HCT116 (cell line): ENCODE measurements at regions not wholly inside any gene's neighbourhood (a gene's known extent, or its start where the extent isn't known, plus 50 kb on each side); places are given as distances from the start of the nearest gene placed in this dataset.

ENCODE experiments used
- ATAC-seq: fragments of 200-7000 bp; cut with Tn5 transposase; 2 replicates; pipeline ENCODE4 v1.9.1; 2020; ENCODE audit warnings: mild to moderate bottlenecking, moderate library complexity
- BruUV-seq: library from RNA; stranded (reverse); fragments of 400-500 nt; replicated peaks from 2 replicates; lab custom pipeline; 2021; lab: Mats Ljungman, UMichigan
- CTCF ChIA-PET: fragments of 300-600 bp; sonication (Branson Sonifier 250); formaldehyde crosslinking; loops from one replicate; lab custom pipeline; 2021; ENCODE audit warnings: antibody characterized with exemption; lab: Charles Lee
- POLR2A ChIA-PET: fragments of 300-600, 350-600 bp; sonication (Branson Sonifier 250); formaldehyde crosslinking; loops from one replicate; lab custom pipeline; 2021; ENCODE audit warnings: antibody characterized with exemption; lab: Charles Lee
- RAD21 ChIA-PET, 2 experiments: fragments of 300-600 bp; sonication (Branson Sonifier 250); formaldehyde crosslinking; loops; one replicate each; lab custom pipeline; 2023; ENCODE audit warnings: low total read pairs in 2 of 2; ENCODE audit not compliant: uncharacterized antibody in 2 of 2, unreplicated experiment in 2 of 2, low non-redundant PET in 1 of 2; lab: Charles Lee
- DNase-seq: peaks from one replicate; pipeline ENCODE4 v3.0.0-alpha.2; 2010; ENCODE audit warnings: low read depth, low spot score
- H2AFZ ChIP-seq: fragments of 200-600 bp; shearing (Covaris generic), sonication (generic); 2 replicates; pipeline ENCODE4 v1.6.1; 2017; ENCODE audit warnings: low read depth, mixed run types, mixed read lengths, antibody characterized with exemption, low read length; ENCODE audit not compliant: poor library complexity, severe bottlenecking
- H3K27ac ChIP-seq: 2 replicates; pipeline ENCODE4 v1.5.1; 2012; ENCODE audit warnings: low read depth, low read length
- H3K27me3 ChIP-seq: fragments of 200-600 bp; sonication (generic); 2 replicates; pipeline ENCODE4 v1.6.1; 2016; ENCODE audit warnings: mixed run types, low read length, mixed read lengths; ENCODE audit not compliant: insufficient read depth
- H3K36me3 ChIP-seq, 2 experiments: fragments of 200-500 bp in 1 of 2; fragments of 200-600 bp in 1 of 2; sonication (Bioruptor generic) in 1 of 2; sonication (generic) in 1 of 2; 2 replicates each; pipeline versions ENCODE4 v1.5.1 to v1.6.1; 2014 to 2016; ENCODE audit warnings: low read length in 2 of 2, inconsistent platforms in 1 of 2, mixed read lengths in 1 of 2, mixed run types in 1 of 2; ENCODE audit not compliant: insufficient read depth in 2 of 2, control insufficient read depth in 1 of 2
- H3K4me1 ChIP-seq, 2 experiments: fragments of 200-600 bp in 1 of 2; sonication (generic) in 1 of 2; 2 replicates each; pipeline versions ENCODE4 v1.5.1 to v1.6.1; 2012 to 2017; ENCODE audit warnings: low read length in 2 of 2, inconsistent platforms in 1 of 2, mild to moderate bottlenecking in 1 of 2, mixed read lengths in 1 of 2, mixed run types in 1 of 2, moderate library complexity in 1 of 2; ENCODE audit not compliant: insufficient read depth in 2 of 2, control insufficient read depth in 1 of 2
- H3K4me2 ChIP-seq: fragments of 200-600 bp; sonication (generic); 2 replicates; pipeline ENCODE4 v1.6.1; 2017; ENCODE audit warnings: mixed run types, low read length, mixed read lengths
- H3K4me3 ChIP-seq, 2 experiments: fragments of 200-600 bp in 1 of 2; sonication (generic) in 1 of 2; replicated peaks in 1 of 2; 2 replicates each; pipeline ENCODE4 v1.5.1; 2011 to 2016; ENCODE audit warnings: low read length in 2 of 2, control low read depth in 1 of 2, low read depth in 1 of 2, mild to moderate bottlenecking in 1 of 2, mixed read lengths in 1 of 2, mixed run types in 1 of 2
- H3K79me2 ChIP-seq: fragments of 200-600 bp; sonication (generic); 2 replicates; pipeline ENCODE4 v1.6.1; 2017; ENCODE audit warnings: mild to moderate bottlenecking, mixed run types, low read length, moderate library complexity, mixed read lengths; ENCODE audit not compliant: insufficient read depth
- H3K9ac ChIP-seq: fragments of 200-600 bp; sonication (generic); 2 replicates; pipeline ENCODE4 v1.6.1; 2016; ENCODE audit warnings: low read length, mixed read lengths
- H3K9me2 ChIP-seq: fragments of 200-600 bp; sonication (generic), shearing (Covaris generic); 2 replicates; pipeline ENCODE4 v1.6.1; 2017; ENCODE audit warnings: mixed run types, mild to moderate bottlenecking, moderate library complexity; ENCODE audit not compliant: insufficient read depth
- H3K9me3 ChIP-seq, 2 experiments: fragments of 200-500 bp in 1 of 2; fragments of 200-600 bp in 1 of 2; sonication (Bioruptor generic) in 1 of 2; sonication (generic) in 1 of 2; 2 replicates each; pipeline ENCODE4 v1.6.1; 2014 to 2017; ENCODE audit warnings: low read length in 2 of 2, mixed read lengths in 2 of 2, inconsistent platforms in 1 of 2, low read depth in 1 of 2, mild to moderate bottlenecking in 1 of 2, mixed run types in 1 of 2, moderate library complexity in 1 of 2; ENCODE audit not compliant: control insufficient read depth in 1 of 2, insufficient read depth in 1 of 2
- H4K20me1 ChIP-seq: fragments of 200-600 bp; sonication (generic), shearing (Covaris generic); 2 replicates; pipeline ENCODE4 v1.6.1; 2017; ENCODE audit warnings: mixed run types, mild to moderate bottlenecking, moderate library complexity; ENCODE audit not compliant: insufficient read depth
- CEBPB ChIP-seq: IDR thresholded peaks from 2 replicates; pipeline ENCODE4 v1.6.1; 2012; ENCODE audit warnings: low read depth
- EGR1 ChIP-seq: IDR thresholded peaks from 2 replicates; pipeline ENCODE4 v1.6.1; 2012; ENCODE audit warnings: low read depth
- ELF1 ChIP-seq: IDR thresholded peaks from 2 replicates; pipeline ENCODE4 v1.6.1; 2012; ENCODE audit warnings: low read depth, borderline replicate concordance
- EZH2 ChIP-seq: fragments of 200-600 bp; sonication (generic); IDR thresholded peaks from 2 replicates; pipeline ENCODE4 v1.6.1; 2017; ENCODE audit warnings: antibody characterized with exemption, mixed run types
- EZH2phosphoT487 ChIP-seq: fragments of 200-600 bp; IDR thresholded peaks from 2 replicates; pipeline ENCODE4 v1.6.1; 2018; ENCODE audit warnings: antibody characterized with exemption, borderline replicate concordance
- FOSL1 ChIP-seq: IDR thresholded peaks from 2 replicates; pipeline ENCODE4 v1.6.1; 2012; ENCODE audit warnings: low read depth
- JUND ChIP-seq: IDR thresholded peaks from 2 replicates; pipeline ENCODE4 v1.6.1; 2012
- POLR2AphosphoS5 ChIP-seq: IDR thresholded peaks from 2 replicates; pipeline ENCODE4 v1.6.1; 2011; ENCODE audit warnings: mild to moderate bottlenecking, low read depth, low read length, moderate library complexity
- RAD21 ChIP-seq: IDR thresholded peaks from 2 replicates; pipeline ENCODE4 v1.6.1; 2012; ENCODE audit warnings: low read depth, mild to moderate bottlenecking
- SIN3A ChIP-seq: IDR thresholded peaks from 2 replicates; pipeline ENCODE4 v1.6.1; 2012; ENCODE audit warnings: low read depth
- SP1 ChIP-seq: IDR thresholded peaks from 2 replicates; pipeline ENCODE4 v1.6.1; 2012; ENCODE audit warnings: low read depth
- SRF ChIP-seq: IDR thresholded peaks from 2 replicates; pipeline ENCODE4 v1.6.1; 2012; ENCODE audit warnings: low read depth
- TCF7L2 ChIP-seq: IDR thresholded peaks from 2 replicates; pipeline ENCODE4 v1.7.0; 2011; ENCODE audit warnings: borderline replicate concordance, inconsistent platforms; ENCODE audit not compliant: insufficient read depth, insufficient read length; ENCODE audit errors: extremely low read depth
- YY1 ChIP-seq: IDR thresholded peaks from 2 replicates; pipeline ENCODE4 v1.6.1; 2011; ENCODE audit warnings: low read length, low read depth, moderate library complexity, mild to moderate bottlenecking; ENCODE audit not compliant: insufficient replicate concordance; ENCODE audit errors: extremely low read depth
- ZFX ChIP-seq: fragments of 450-650 bp; IDR thresholded peaks from 2 replicates; pipeline ENCODE4 v1.6.1; 2017
- ZNF274 ChIP-seq: fragments of 200-500 bp; sonication (Bioruptor generic); IDR thresholded peaks from 2 replicates; pipeline ENCODE4 v1.6.1; 2014; ENCODE audit warnings: mild to moderate bottlenecking, low read depth, low read length, inconsistent platforms
- intact Hi-C: fragments of 100-400 bp; cut with micrococcal nuclease; formaldehyde crosslinking; loops from 2 replicates; pipeline ENCODE4 v1.10.0; 2022
- TF ChIP-seq, protein P1 (sequence below): IDR thresholded peaks from 2 replicates; pipeline ENCODE4 v1.6.1; 2012
- TF ChIP-seq, protein P2 (sequence below): IDR thresholded peaks from 2 replicates; pipeline ENCODE4 v1.6.1; 2012; ENCODE audit warnings: low read depth

DNA sequence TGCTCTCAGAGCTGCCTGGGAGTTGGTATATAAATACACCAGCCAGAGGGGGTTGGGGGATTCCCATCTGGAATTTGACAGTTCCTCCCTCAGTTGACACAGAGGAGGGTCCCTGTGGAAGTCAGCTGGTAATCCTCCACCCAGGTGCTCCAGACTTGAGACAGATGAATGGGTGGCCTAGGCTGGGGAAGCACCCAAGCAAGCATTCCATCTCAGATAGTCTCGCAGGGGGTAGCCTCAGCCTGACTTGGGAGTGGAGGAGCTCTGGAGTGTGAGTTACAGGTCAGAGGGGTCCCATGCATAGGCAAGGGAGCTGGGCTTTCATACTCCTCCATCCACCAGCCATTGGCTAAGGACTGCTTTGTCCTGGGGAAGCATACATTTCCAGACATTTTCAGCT is 229.3 kb upstream of the BCOR start:
- TF ChIP-seq FOSL1 (no peak), RAD21 (no peak), SRF (no peak), ZFX (no peak), POLR2AphosphoS5 (no peak), TCF7L2 (no peak), EZH2 (no peak), CEBPB (no peak), JUND (no peak), ELF1 (no peak), YY1 (no peak), EZH2phosphoT487 (no peak), SP1 (no peak), EGR1 (no peak), SIN3A (no peak), ZNF274 (no peak)
- TF ChIP-seq, protein P1, sequence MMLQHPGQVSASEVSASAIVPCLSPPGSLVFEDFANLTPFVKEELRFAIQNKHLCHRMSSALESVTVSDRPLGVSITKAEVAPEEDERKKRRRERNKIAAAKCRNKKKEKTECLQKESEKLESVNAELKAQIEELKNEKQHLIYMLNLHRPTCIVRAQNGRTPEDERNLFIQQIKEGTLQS, result no peak
- TF ChIP-seq, protein P2, sequence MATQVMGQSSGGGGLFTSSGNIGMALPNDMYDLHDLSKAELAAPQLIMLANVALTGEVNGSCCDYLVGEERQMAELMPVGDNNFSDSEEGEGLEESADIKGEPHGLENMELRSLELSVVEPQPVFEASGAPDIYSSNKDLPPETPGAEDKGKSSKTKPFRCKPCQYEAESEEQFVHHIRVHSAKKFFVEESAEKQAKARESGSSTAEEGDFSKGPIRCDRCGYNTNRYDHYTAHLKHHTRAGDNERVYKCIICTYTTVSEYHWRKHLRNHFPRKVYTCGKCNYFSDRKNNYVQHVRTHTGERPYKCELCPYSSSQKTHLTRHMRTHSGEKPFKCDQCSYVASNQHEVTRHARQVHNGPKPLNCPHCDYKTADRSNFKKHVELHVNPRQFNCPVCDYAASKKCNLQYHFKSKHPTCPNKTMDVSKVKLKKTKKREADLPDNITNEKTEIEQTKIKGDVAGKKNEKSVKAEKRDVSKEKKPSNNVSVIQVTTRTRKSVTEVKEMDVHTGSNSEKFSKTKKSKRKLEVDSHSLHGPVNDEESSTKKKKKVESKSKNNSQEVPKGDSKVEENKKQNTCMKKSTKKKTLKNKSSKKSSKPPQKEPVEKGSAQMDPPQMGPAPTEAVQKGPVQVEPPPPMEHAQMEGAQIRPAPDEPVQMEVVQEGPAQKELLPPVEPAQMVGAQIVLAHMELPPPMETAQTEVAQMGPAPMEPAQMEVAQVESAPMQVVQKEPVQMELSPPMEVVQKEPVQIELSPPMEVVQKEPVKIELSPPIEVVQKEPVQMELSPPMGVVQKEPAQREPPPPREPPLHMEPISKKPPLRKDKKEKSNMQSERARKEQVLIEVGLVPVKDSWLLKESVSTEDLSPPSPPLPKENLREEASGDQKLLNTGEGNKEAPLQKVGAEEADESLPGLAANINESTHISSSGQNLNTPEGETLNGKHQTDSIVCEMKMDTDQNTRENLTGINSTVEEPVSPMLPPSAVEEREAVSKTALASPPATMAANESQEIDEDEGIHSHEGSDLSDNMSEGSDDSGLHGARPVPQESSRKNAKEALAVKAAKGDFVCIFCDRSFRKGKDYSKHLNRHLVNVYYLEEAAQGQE, result no peak
- intact Hi-C loops, result no loop called here
- Histone ChIP-seq H3K9me3 (no peaks in the 10 kb centered on the region), H3K9ac (no peak overlapping the region), H3K27me3 (no peaks in the 10 kb centered on the region), H3K79me2 (no peaks in the 10 kb centered on the region), H4K20me1 (no peaks in the 10 kb centered on the region), H2AFZ (no peak overlapping the region), H3K4me1 (no peaks in the 10 kb centered on the region), H3K4me3 (no peak overlapping the region), H3K9me2 (no peaks in the 10 kb centered on the region), H3K4me2 (no peak overlapping the region), H3K27ac (no peak overlapping the region), H3K36me3 (no peaks in the 10 kb centered on the region)
- RAD21 ChIA-PET, result no interaction called here
- ATAC-seq (no peak), DNase-seq (no peak)
- POLR2A ChIA-PET, result no interaction called here
- CTCF ChIA-PET, result no interaction called here
- BruUV-seq, result no TSS peak
